Choroid plexus epithelial cell (primary cell): ENCODE measurements at regions not wholly inside any gene's neighbourhood (a gene's known extent, or its start where the extent isn't known, plus 50 kb on each side); places are given as distances from the start of the nearest gene placed in this dataset.

Experiments
- DNase-seq: peaks from one replicate; pipeline ENCODE4 v3.0.0-alpha.2; 2010; ENCODE audit warnings: low read depth
- H3K4me3 ChIP-seq: 2 replicates; pipeline ENCODE4 v1.5.1; 2011; ENCODE audit warnings: low read depth, mild to moderate bottlenecking, control low read depth, low read length, moderate library complexity
- TF ChIP-seq, protein P1 (sequence below): conservative IDR thresholded peaks from 2 replicates; pipeline ENCODE4 v1.5.1; 2011; ENCODE audit warnings: low read depth, mild to moderate bottlenecking, control low read depth, inconsistent platforms, low read length, moderate library complexity

DNA sequence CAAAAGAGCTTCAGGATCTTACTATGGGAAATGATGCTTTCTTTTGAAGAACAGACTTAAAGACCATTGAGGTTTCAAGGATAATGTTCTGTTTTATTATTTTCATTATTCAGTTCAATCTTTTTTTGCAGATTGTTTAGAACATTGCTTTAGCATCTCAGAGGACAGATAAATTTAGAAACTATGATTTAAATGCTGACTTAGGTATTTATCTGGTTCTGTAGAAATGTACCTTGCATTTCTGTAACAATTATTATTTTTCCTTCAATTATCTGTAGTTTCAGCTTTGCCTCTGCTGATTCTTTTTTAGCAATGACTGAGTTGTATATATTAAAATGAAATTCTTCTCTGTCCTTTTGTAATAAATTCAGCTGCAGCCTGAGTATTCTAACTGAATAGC, 205.4 kb upstream of the PCSK2 start:
- TF ChIP-seq, protein P1, sequence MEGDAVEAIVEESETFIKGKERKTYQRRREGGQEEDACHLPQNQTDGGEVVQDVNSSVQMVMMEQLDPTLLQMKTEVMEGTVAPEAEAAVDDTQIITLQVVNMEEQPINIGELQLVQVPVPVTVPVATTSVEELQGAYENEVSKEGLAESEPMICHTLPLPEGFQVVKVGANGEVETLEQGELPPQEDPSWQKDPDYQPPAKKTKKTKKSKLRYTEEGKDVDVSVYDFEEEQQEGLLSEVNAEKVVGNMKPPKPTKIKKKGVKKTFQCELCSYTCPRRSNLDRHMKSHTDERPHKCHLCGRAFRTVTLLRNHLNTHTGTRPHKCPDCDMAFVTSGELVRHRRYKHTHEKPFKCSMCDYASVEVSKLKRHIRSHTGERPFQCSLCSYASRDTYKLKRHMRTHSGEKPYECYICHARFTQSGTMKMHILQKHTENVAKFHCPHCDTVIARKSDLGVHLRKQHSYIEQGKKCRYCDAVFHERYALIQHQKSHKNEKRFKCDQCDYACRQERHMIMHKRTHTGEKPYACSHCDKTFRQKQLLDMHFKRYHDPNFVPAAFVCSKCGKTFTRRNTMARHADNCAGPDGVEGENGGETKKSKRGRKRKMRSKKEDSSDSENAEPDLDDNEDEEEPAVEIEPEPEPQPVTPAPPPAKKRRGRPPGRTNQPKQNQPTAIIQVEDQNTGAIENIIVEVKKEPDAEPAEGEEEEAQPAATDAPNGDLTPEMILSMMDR, result no peak
- H3K4me3 ChIP-seq, result no peak overlapping the region
- no peak for DNase-seq

DNA sequence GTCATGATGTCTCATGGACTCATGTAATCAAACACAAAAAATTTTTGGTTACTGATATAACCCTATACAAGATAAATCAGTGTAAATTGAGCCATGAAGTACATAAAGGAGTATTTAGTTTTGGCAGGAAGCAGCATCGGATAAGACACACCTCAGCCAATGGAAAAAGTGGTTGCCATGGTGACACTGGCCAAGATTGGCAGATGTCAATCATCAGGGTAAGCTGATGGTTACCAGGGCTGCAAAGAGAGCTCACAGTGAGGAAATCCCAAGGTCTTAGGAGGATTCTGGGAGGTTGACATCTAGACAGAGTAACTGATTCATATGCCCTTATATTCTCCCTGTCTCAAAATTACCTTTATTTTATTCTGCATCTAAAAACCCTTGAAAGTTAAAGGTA, 203.8 kb upstream of the PCSK2 start:
- TF ChIP-seq, protein P1, result no peak
- no peak for DNase-seq
- no peak overlapping the region for H3K4me3 ChIP-seq

DNA sequence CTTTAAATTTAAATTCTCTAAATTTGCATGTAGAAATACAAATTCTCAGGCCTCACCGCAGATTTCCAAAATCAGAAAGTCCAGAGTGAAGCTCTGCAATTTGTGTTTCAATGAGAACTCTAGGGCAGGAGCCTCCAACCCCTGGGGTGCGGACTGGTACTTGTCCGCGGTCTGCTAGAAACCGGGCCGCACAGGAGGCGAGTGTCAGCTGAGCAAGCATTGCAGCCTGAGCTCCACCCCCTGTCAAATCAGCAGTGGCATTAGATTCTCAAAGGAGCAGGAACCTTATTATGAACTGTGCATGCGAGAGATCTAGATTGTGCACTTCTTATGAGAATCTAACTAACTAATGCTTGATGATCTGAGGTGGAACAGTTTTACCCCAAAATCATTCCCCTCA, 203.0 kb upstream of the PCSK2 start:
- no peak overlapping the region for H3K4me3 ChIP-seq
- no peak for DNase-seq
- TF ChIP-seq, protein P1, result no peak

DNA sequence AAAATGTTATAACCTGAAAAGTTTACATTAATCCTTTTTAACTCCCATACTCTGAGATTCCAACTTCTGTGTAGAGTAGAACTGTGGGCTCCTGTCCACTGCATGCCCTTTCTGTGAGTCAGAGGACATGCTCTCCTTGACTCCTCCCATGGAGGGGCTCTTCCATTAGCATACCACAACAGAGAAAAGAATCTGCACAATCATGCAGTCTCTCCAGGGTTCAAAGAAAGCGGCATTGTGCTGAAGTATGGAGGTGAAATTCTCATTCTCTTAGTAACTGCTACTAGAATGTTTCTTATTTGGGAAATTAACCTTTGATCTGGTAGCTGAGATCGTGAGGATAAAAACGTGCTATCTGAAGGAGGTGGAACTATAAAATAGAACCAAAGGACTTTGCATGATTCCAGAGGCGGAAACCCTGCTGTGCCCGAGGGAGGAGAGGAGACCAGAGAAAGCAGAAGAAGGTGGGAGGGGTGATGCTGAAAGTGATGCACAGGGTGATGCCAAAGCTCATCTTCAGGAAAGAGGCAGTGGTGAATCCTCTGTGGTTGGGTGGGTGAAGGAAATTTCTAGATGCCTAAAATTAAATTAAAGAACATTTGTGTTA, 202.2 kb upstream of the PCSK2 start:
- TF ChIP-seq, protein P1, result no peak
- H3K4me3 ChIP-seq, result no peak overlapping the region
- DNase-seq, result peak; percentile 12

GRCh38 chr20:17026346-17026745, 200.5 kb upstream of the PCSK2 start:
- no peak for DNase-seq
- H3K4me3 ChIP-seq, result no peak overlapping the region
- TF ChIP-seq, protein P1, result no peak

GRCh38 chr20:17029698-17030097, 197.1 kb upstream of the PCSK2 start:
- TF ChIP-seq, protein P1, result no peak
- no peak for DNase-seq
- no peak overlapping the region for H3K4me3 ChIP-seq

DNA sequence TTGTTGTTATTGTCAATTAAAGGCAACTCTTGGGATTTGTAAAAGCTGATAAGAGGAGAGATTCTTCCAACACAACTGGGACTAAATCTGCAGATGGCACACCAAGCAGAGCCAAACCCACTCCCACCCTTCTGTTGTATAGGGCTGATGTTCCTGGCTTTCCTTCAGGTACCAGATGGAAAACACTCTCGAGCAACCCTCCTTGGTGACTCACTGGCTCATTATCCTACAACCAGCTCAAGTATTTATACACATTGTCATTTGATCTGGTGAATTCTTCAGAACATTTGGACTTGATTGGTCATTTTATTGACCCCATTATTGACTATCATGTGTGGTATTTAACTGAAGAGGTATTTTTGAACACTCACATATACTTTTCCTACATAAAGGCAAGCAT, 190.3 kb upstream of the PCSK2 start:
- H3K4me3 ChIP-seq, result no peak overlapping the region
- TF ChIP-seq, protein P1, result no peak
- no peak for DNase-seq
